ENCODE measurements at regions not wholly inside any gene's neighbourhood (a gene's known extent, or its start where the extent isn't known, plus 50 kb on each side); places are given as distances from the start of the nearest gene placed in this dataset.
A peak's percentile ranks its signal among the peaks of the same experiment; 100 is the strongest.

- peak in 1 of 2 donors; percentile 24 for DNase-seq (ENCODE audit: low read depth in 2 of 2)
- no peak for TF ChIP-seq CTCF (IDR thresholded peaks at IDR 0.05; ENCODE audit: low read depth, low read length)
- H3K4me3 ChIP-seq (replicated peaks in 1 of 2; ENCODE audit: low read depth in 2 of 2, low read length in 2 of 2), result peak overlapping the region; percentile 83 to 93
These were observed 130.8 kb downstream of the OGFRL1 start for GRCh38 chr6:71419217-71420094.

GRCh38 chr6:71420095-71420692 lies 131.6 kb downstream of the OGFRL1 start:
- no peak for TF ChIP-seq CTCF (IDR thresholded peaks at IDR 0.05; ENCODE audit: low read depth, low read length)
- H3K4me3 ChIP-seq (replicated peaks in 1 of 2; ENCODE audit: low read depth in 2 of 2, low read length in 2 of 2), result peak overlapping the region; percentile 83 to 93
- DNase-seq (ENCODE audit: low read depth in 2 of 2), result peak; percentile 41 to 58

- peak; percentile 96 to 97 for DNase-seq (ENCODE audit: low read depth in 2 of 2)
- peak overlapping the region; percentile 83 to 93 for H3K4me3 ChIP-seq (replicated peaks in 1 of 2; ENCODE audit: low read depth in 2 of 2, low read length in 2 of 2)
- no peak for TF ChIP-seq CTCF (IDR thresholded peaks at IDR 0.05; ENCODE audit: low read depth, low read length)
These were observed 132.2 kb downstream of the OGFRL1 start for GRCh38 chr6:71420693-71421328.

GRCh38 chr6:71421611-71422010 lies 133.0 kb downstream of the OGFRL1 start:
- TF ChIP-seq CTCF (IDR thresholded peaks at IDR 0.05; ENCODE audit: low read depth, low read length), result no peak
- no peak for DNase-seq (ENCODE audit: low read depth in 2 of 2)
- no peak overlapping the region for H3K4me3 ChIP-seq (replicated peaks in 1 of 2; ENCODE audit: low read depth in 2 of 2, low read length in 2 of 2)

- DNase-seq (ENCODE audit: low read depth in 2 of 2), result no peak
- TF ChIP-seq CTCF (IDR thresholded peaks at IDR 0.05; ENCODE audit: low read depth, low read length), result no peak
- no peak overlapping the region for H3K4me3 ChIP-seq (replicated peaks in 1 of 2; ENCODE audit: low read depth in 2 of 2, low read length in 2 of 2)
These were observed 141.4 kb downstream of the OGFRL1 start for GRCh38 chr6:71430018-71430417.

- no peak for DNase-seq (ENCODE audit: low read depth in 2 of 2)
- no peak for TF ChIP-seq CTCF (IDR thresholded peaks at IDR 0.05; ENCODE audit: low read depth, low read length)
- no peak overlapping the region for H3K4me3 ChIP-seq (replicated peaks in 1 of 2; ENCODE audit: low read depth in 2 of 2, low read length in 2 of 2)
These were observed 144.8 kb downstream of the OGFRL1 start for GRCh38 chr6:71433441-71433840.
